NK-92 treated with Interleukin-12 subunit alpha and Interleukin-12 subunit beta, amount 100 ng/mL, for 24 hours (cell line): ENCODE measurements at regions not wholly inside any gene's neighbourhood (a gene's known extent, or its start where the extent isn't known, plus 50 kb on each side); places are given as distances from the start of the nearest gene placed in this dataset.

Experiments
- DNase-seq: peaks from one replicate; lab custom pipeline; 2025; lab: John Stamatoyannopoulos, UW

GRCh38 chr2:158049129-158049855, 52.4 kb upstream of the UPP2 start:
- no peak for DNase-seq

- DNase-seq: no peak
These were observed 53.3 kb upstream of the UPP2 start for GRCh38 chr2:158048327-158048726.

- DNase-seq: no peak
These were observed 54.5 kb upstream of the UPP2 start for GRCh38 chr2:158047156-158047611.

- no peak for DNase-seq
These were observed 55.4 kb upstream of the UPP2 start for GRCh38 chr2:158046121-158046880.

- no peak for DNase-seq
These were observed 56.3 kb upstream of the UPP2 start for GRCh38 chr2:158045362-158045761.

GRCh38 chr2:158043181-158043948, 58.3 kb upstream of the UPP2 start:
- DNase-seq: no peak

GRCh38 chr2:158042666-158043065, 59.0 kb upstream of the UPP2 start:
- no peak for DNase-seq

GRCh38 chr2:158042245-158042644, 59.4 kb upstream of the UPP2 start:
- no peak for DNase-seq

- DNase-seq: no peak
These were observed 60.3 kb upstream of the UPP2 start for GRCh38 chr2:158041400-158041799.

GRCh38 chr2:158038901-158039300, 62.8 kb upstream of the UPP2 start:
- DNase-seq: no peak

- no peak for DNase-seq
These were observed 67.3 kb upstream of the UPP2 start for GRCh38 chr2:158034198-158034866.

GRCh38 chr2:158031371-158031770, 70.3 kb upstream of the UPP2 start:
- no peak for DNase-seq

GRCh38 chr2:158025255-158025996, 76.2 kb upstream of the UPP2 start:
- no peak for DNase-seq

- peak; percentile 13 for DNase-seq
These were observed 77.3 kb upstream of the UPP2 start for GRCh38 chr2:158024288-158024898.

- no peak for DNase-seq
These were observed 78.8 kb upstream of the UPP2 start for GRCh38 chr2:158022888-158023287.

GRCh38 chr2:158021226-158021625, 80.5 kb upstream of the UPP2 start:
- no peak for DNase-seq

- DNase-seq: no peak
These were observed 86.1 kb upstream of the UPP2 start for GRCh38 chr2:158015428-158016076.

GRCh38 chr2:158013891-158014290, 87.8 kb upstream of the UPP2 start:
- DNase-seq: no peak

GRCh38 chr2:158011055-158011771, 90.5 kb upstream of the UPP2 start:
- no peak for DNase-seq

- DNase-seq: no peak
These were observed 92.3 kb upstream of the UPP2 start for GRCh38 chr2:158009399-158009798.
